22Rv1 (cell line): ENCODE measurements at regions not wholly inside any gene's neighbourhood (a gene's known extent, or its start where the extent isn't known, plus 50 kb on each side); places are given as distances from the start of the nearest gene placed in this dataset.

ENCODE experiments used
- H3K27ac ChIP-seq: fragments of 450-650 bp; 2 replicates; pipeline ENCODE4 v1.5.1; 2017
- CTCF ChIP-seq: fragments of 450-650 bp; IDR thresholded peaks from 2 replicates; pipeline ENCODE4 v1.5.1; 2017; ENCODE audit warnings: mild to moderate bottlenecking
- ZFX ChIP-seq: fragments of 450-650 bp; IDR thresholded peaks from 2 replicates; pipeline ENCODE4 v1.6.1; 2017; ENCODE audit warnings: antibody characterized with exemption, borderline replicate concordance

- no peak for TF ChIP-seq ZFX
- TF ChIP-seq CTCF = no peak
- no peak overlapping the region for H3K27ac ChIP-seq
Observed at GRCh38 chr20:3323398-3323797, 84.1 kb downstream of the DNAAF9 start.

DNA sequence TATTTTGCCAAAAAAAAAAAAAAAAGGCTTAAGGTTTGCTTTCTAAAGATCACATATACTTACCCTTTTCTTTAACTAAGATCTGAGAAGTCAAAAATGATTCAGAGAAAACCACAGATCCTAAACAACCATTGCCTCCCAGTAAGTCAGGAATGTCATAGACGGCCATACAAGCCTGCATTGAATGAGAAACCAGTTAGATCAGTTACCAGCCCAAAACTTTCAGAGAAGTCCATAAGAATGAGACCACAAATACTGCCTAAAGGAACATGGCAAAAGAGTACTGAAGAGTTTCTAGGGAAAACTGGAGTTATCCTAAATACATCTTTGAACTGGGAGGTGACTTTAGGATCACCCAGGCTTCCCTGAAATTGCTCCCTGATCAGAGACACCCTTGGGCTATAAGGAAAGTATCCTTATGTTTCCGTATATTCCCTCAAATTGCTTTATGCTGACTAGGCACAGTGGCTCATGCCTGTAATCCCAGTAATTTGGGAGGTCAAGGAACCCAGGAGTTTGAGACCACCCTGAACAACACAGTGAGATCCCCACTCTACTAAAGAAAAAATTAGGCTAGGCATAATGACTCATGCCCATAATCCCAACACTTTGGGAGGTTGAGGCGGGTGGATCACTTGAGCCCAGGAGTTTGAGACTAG, 79.4 kb upstream of the SLC4A11 start:
- H3K27ac ChIP-seq = no peak overlapping the region

DNA sequence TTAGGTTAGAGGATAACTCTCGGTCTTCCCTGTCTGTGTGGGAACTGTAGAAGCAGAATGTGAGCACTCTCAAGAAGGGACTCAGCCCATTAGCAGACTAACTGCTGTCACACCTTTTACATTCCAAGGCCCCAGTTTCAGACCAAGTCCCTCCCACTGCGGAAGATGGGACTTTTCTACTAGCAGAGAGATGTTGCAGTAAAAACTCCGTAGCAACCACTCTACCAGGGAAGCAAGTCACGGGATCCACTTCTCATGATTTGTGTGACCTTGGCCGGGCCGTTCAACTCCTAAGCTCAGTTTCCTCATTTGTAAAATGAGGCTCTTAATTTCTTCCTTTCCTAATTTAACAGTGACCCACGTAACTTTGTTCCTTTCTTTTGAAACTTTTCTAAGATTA, 77.1 kb upstream of the SLC4A11 start:
- TF ChIP-seq CTCF = no peak
- TF ChIP-seq ZFX = no peak
- no peak overlapping the region for H3K27ac ChIP-seq

More for the DNA sequence above, 79.4 kb upstream of the SLC4A11 start:
- TF ChIP-seq ZFX = no peak
- no peak for TF ChIP-seq CTCF

- TF ChIP-seq ZFX = no peak
- no peak overlapping the region for H3K27ac ChIP-seq
Observed at GRCh38 chr20:3315136-3315535, 76.1 kb upstream of the SLC4A11 start.

- H3K27ac ChIP-seq = no peak overlapping the region
- no peak for TF ChIP-seq CTCF
- no peak for TF ChIP-seq ZFX
Observed at GRCh38 chr20:3314391-3314790, 75.4 kb upstream of the SLC4A11 start.

- peak overlapping the region; percentile 70 for H3K27ac ChIP-seq
- TF ChIP-seq CTCF (peak; percentile 32), ZFX (no peak)
Observed at GRCh38 chr20:3313683-3314065, 74.7 kb upstream of the SLC4A11 start.

- TF ChIP-seq ZFX = no peak
- peak overlapping the region; percentile 70 for H3K27ac ChIP-seq
Observed at GRCh38 chr20:3312940-3313682, 74.1 kb upstream of the SLC4A11 start.

- no peak for TF ChIP-seq CTCF
- TF ChIP-seq ZFX = no peak
- H3K27ac ChIP-seq = no peak overlapping the region
Observed at GRCh38 chr20:3311623-3312022, 72.6 kb upstream of the SLC4A11 start.
